HEK293 (cell line): ENCODE measurements at regions not wholly inside any gene's neighbourhood (a gene's known extent, or its start where the extent isn't known, plus 50 kb on each side); places are given as distances from the start of the nearest gene placed in this dataset.

Experiments used
- CTCF ChIP-seq: fragments of 450-650 bp; formaldehyde crosslinking; IDR thresholded peaks from 2 replicates; pipeline ENCODE4 v1.5.1; 2016; ENCODE audit warnings: missing biosample characterization, missing genetic modification characterization
- PATZ1 ChIP-seq: fragments of 450-650 bp; formaldehyde crosslinking; IDR thresholded peaks from 2 replicates; pipeline ENCODE4 v1.5.1; 2016; ENCODE audit warnings: missing biosample characterization, missing genetic modification characterization
- PBX3 ChIP-seq: sonication (generic); formaldehyde crosslinking; IDR thresholded peaks from 2 replicates; pipeline ENCODE4 v1.8.1; 2022; ENCODE audit warnings: mild to moderate bottlenecking, moderate library complexity, missing genetic modification reagents
- ZBTB49 ChIP-seq: fragments of 450-650 bp; formaldehyde crosslinking; IDR thresholded peaks from 2 replicates; pipeline ENCODE4 v1.5.1; 2016; ENCODE audit warnings: missing biosample characterization, missing genetic modification characterization, low read depth
- ZNF416 ChIP-seq: fragments of 450-650 bp; formaldehyde crosslinking; IDR thresholded peaks from 2 replicates; pipeline ENCODE4 v1.5.1; 2016; ENCODE audit warnings: missing biosample characterization, missing genetic modification characterization
- ZNF433 ChIP-seq: fragments of 450-650 bp; formaldehyde crosslinking; IDR thresholded peaks from 2 replicates; pipeline ENCODE4 v1.5.1; 2016; ENCODE audit warnings: missing biosample characterization, missing genetic modification characterization, low read depth
- ZNF501 ChIP-seq: fragments of 450-650 bp; formaldehyde crosslinking; IDR thresholded peaks from 2 replicates; pipeline ENCODE4 v1.5.1; 2016; ENCODE audit warnings: missing biosample characterization, missing genetic modification characterization

- TF ChIP-seq ZNF433 (no peak), ZNF416 (tag by site-specific recombination) (no peak), ZBTB49 (no peak), PBX3 (CRISPR knock-in tag) (no peak), PATZ1 (tag by site-specific recombination) (no peak), CTCF (tag by site-specific recombination) (no peak), ZNF501 (tag by site-specific recombination) (no peak)
These were observed 589.3 kb downstream of the TFAP2A start for GRCh38 chr6:9825526-9825925.
